GM12878 (cell line): ENCODE measurements at regions not wholly inside any gene's neighbourhood (a gene's known extent, or its start where the extent isn't known, plus 50 kb on each side); places are given as distances from the start of the nearest gene placed in this dataset.

Experiments used
- ATAC-seq: fragments of 200-7000 bp; cut with Tn5 transposase; 3 replicates; pipeline ENCODE4 v1.9.1; 2020; ENCODE audit warnings: mild to moderate bottlenecking, moderate library complexity
- BruUV-seq: library from RNA; stranded (reverse); fragments of 400-500 nt; replicated peaks from 2 replicates; lab custom pipeline; 2021; lab: Mats Ljungman, UMichigan
- CTCF ChIA-PET: fragments of 300-600 bp; sonication (Branson Sonifier 250); formaldehyde crosslinking; extraction: SDS; loops from one replicate; lab custom pipeline; 2021; ENCODE audit warnings: inconsistent platforms; lab: Yijun Ruan, JAX
- POLR2A ChIA-PET: fragments of 350-600 bp; formaldehyde crosslinking; extraction: SDS; loops from one replicate; lab custom pipeline; 2021; ENCODE audit warnings: inconsistent platforms; lab: Charles Lee
- RAD21 ChIA-PET: fragments of 300-600 bp; sonication (Branson Sonifier 250); formaldehyde crosslinking; loops from one replicate; lab custom pipeline; 2023; ENCODE audit warnings: antibody characterized with exemption; ENCODE audit not compliant: unreplicated experiment; lab: Charles Lee
- SMC1A ChIA-PET: fragments of 300-600 bp; sonication (Branson Sonifier 250); formaldehyde crosslinking; loops from one replicate; lab custom pipeline; 2023; ENCODE audit not compliant: unreplicated experiment, uncharacterized antibody; lab: Charles Lee
- DNase-seq: peaks from one replicate; pipeline ENCODE4 v3.0.0-alpha.2; 2011; ENCODE audit warnings: low read depth, low spot score
- FAIRE-seq: peaks from 3 replicates; lab custom pipeline; 2011; peaks lifted over from hg19 to GRCh38; lab: Jason Lieb, UNC
- H2AFZ ChIP-seq: 2 replicates; pipeline ENCODE4 v1.6.0; 2011; ENCODE audit warnings: low read depth, low read length, control low read depth; ENCODE audit not compliant: control insufficient read depth
- H3K27ac ChIP-seq: 2 replicates; pipeline ENCODE4 v1.5.1; 2011; ENCODE audit warnings: control low read depth; ENCODE audit not compliant: control insufficient read depth, insufficient read depth
- H3K27me3 ChIP-seq, 2 experiments: replicated peaks in 1 of 2; 2 replicates each; pipeline versions ENCODE4 v1.6.0 to v1.6.1; 2011; ENCODE audit warnings: low read length in 1 of 2; ENCODE audit not compliant: control insufficient read depth in 2 of 2, insufficient read depth in 2 of 2
- H3K36me3 ChIP-seq, 2 experiments: 2 replicates each; pipeline ENCODE4 v1.5.1; 2011; ENCODE audit warnings: low read length in 1 of 2; ENCODE audit not compliant: control insufficient read depth in 2 of 2, insufficient read depth in 2 of 2
- H3K4me1 ChIP-seq: 2 replicates; pipeline ENCODE4 v1.6.1; 2011; ENCODE audit warnings: mild to moderate bottlenecking, low read length, moderate library complexity, mixed read lengths; ENCODE audit not compliant: control insufficient read depth, insufficient read depth
- H3K4me2 ChIP-seq: 2 replicates; pipeline ENCODE4 v1.6.0; 2011; ENCODE audit warnings: control low read depth; ENCODE audit not compliant: control insufficient read depth, insufficient read depth
- H3K4me3 ChIP-seq: fragments of 200-600 bp; sonication (generic); 2 replicates; pipeline ENCODE4 v1.5.1; 2016
- H3K79me2 ChIP-seq: 2 replicates; pipeline ENCODE4 v1.6.0; 2011; ENCODE audit warnings: low read length; ENCODE audit not compliant: control insufficient read depth, insufficient read depth
- H3K9ac ChIP-seq: 2 replicates; pipeline ENCODE4 v1.8.0; 2011; ENCODE audit warnings: low read length, control low read depth, mixed read lengths; ENCODE audit not compliant: control insufficient read depth, insufficient read depth
- H3K9me3 ChIP-seq: replicated peaks from 3 replicates; pipeline ENCODE4 v1.5.1; 2011; ENCODE audit warnings: mild to moderate bottlenecking, low read length; ENCODE audit not compliant: control insufficient read depth, insufficient read depth
- H4K20me1 ChIP-seq: 2 replicates; pipeline ENCODE4 v1.6.0; 2011; ENCODE audit not compliant: control insufficient read depth, insufficient read depth
- ASH2L ChIP-seq: fragments of 300-600, 200-600 bp; sonication (generic); IDR thresholded peaks from 2 replicates; pipeline ENCODE4 v1.6.1; 2017; ENCODE audit warnings: low read depth, mild to moderate bottlenecking, borderline replicate concordance
- CBFB ChIP-seq: IDR thresholded peaks from 2 replicates; pipeline ENCODE4 v1.6.1; 2016; ENCODE audit warnings: antibody characterized with exemption, low read depth
- E2F8 ChIP-seq: fragments of 450-650 bp; IDR thresholded peaks from 2 replicates; pipeline ENCODE4 v1.6.1; 2018; ENCODE audit warnings: mild to moderate bottlenecking, low read depth, moderate library complexity; ENCODE audit not compliant: partially characterized antibody
- MEF2B ChIP-seq: fragments of 450-650 bp; IDR thresholded peaks from 2 replicates; pipeline ENCODE4 v1.6.1; 2018; ENCODE audit warnings: mild to moderate bottlenecking, moderate library complexity; ENCODE audit not compliant: partially characterized antibody, poor library complexity, severe bottlenecking
- NBN ChIP-seq: fragments of 450-650 bp; IDR thresholded peaks from 2 replicates; pipeline ENCODE4 v1.6.1; 2016
- NFIC ChIP-seq: IDR thresholded peaks from 2 replicates; pipeline ENCODE4 v1.6.1; 2012; ENCODE audit warnings: low read depth, mild to moderate bottlenecking, inconsistent platforms, low read length, moderate library complexity
- RB1 ChIP-seq: fragments of 450-650 bp; formaldehyde crosslinking; IDR thresholded peaks from 2 replicates; pipeline ENCODE4 v1.6.1; 2017; ENCODE audit warnings: mild to moderate bottlenecking, borderline replicate concordance
- SUZ12 ChIP-seq: fragments of 200-600 bp; sonication (generic); IDR thresholded peaks from one replicate; pipeline ENCODE4 v1.6.1; 2018; ENCODE audit warnings: antibody characterized with exemption, mild to moderate bottlenecking; ENCODE audit not compliant: unreplicated experiment
- ZBTB11 ChIP-seq: fragments of 450-650 bp; formaldehyde crosslinking; IDR thresholded peaks from 2 replicates; pipeline ENCODE4 v1.5.0; 2022; ENCODE audit warnings: mild to moderate bottlenecking, missing genetic modification characterization
- WGBS: methylation state at CpG from one replicate; pipeline ENCODE4 v1.1.6; 2016; ENCODE audit warnings: low lambda C conversion rate; ENCODE audit not compliant: insufficient replicate concordance, insufficient coverage; ENCODE audit errors: missing lambda C conversion rate; 5-methylcytosine and 5-hydroxymethylcytosine counted together
- in situ Hi-C: fragments of 300-500 bp; cut with MboI; formaldehyde crosslinking; loops from 9 replicates; pipeline ENCODE4 v1.14.3; 2018; ENCODE audit warnings: mixed read lengths
- intact Hi-C: fragments of 100-400 bp; cut with micrococcal nuclease; formaldehyde crosslinking; loops from one replicate; pipeline ENCODE4 v1.14.2; 2022; ENCODE audit not compliant: unreplicated experiment

GRCh38 chr6:22970004-22970403 lies 400.6 kb downstream of the HDGFL1 start:
- H3K9me3 ChIP-seq = no peaks in the 10 kb centered on the region
- no peak overlapping the region for H3K27ac ChIP-seq
- 24% methylated on average over 1 of the region's 1 CpG for WGBS
- no peaks in the 10 kb centered on the region for H3K36me3 ChIP-seq
- RAD21 ChIA-PET = no interaction called here
- peak; percentile 38 for FAIRE-seq
- CTCF ChIA-PET = interaction anchor here (0.6 to 0.7 kb wide), 2 partner anchors 19 to 616 kb away, joined by 3 to 4 read pairs; no protein-coding TSS in a partner anchor
- H3K4me1 ChIP-seq = no peaks in the 10 kb centered on the region
- no peak for DNase-seq
- no peak for TF ChIP-seq E2F8
- TF ChIP-seq NBN = no peak
- no peak for TF ChIP-seq CBFB
- no peak for TF ChIP-seq MEF2B
- no peak for TF ChIP-seq ASH2L
- no peak for TF ChIP-seq NFIC
- TF ChIP-seq ZBTB11 (CRISPR knock-in tag) = no peak
- no peak for TF ChIP-seq RB1
- TF ChIP-seq SUZ12 = no peak
- POLR2A ChIA-PET = interaction anchor here (1.1 kb wide), 1 partner anchor 9 kb away, joined by 3 read pairs; no protein-coding TSS in a partner anchor
- intact Hi-C loops = no loop called here
- H3K79me2 ChIP-seq = no peaks in the 10 kb centered on the region
- no peaks in the 10 kb centered on the region for H3K27me3 ChIP-seq
- H4K20me1 ChIP-seq = no peaks in the 10 kb centered on the region
- no peak overlapping the region for H2AFZ ChIP-seq
- H3K4me3 ChIP-seq = no peak overlapping the region
- in situ Hi-C loops = no loop called here
- SMC1A ChIA-PET = interaction anchor here (1.3 kb wide), 1 partner anchor 15 kb away, joined by 4 read pairs; no protein-coding TSS in a partner anchor
- no TSS peak for BruUV-seq
- H3K4me2 ChIP-seq = no peak overlapping the region
- no peak overlapping the region for H3K9ac ChIP-seq
- ATAC-seq = 0 out of 3 replicates have a peak, but pooled peaks have one; percentile 36
